Upper lobe of right lung (tissue), 1 donor: ENCODE measurements at regions not wholly inside any gene's neighbourhood (a gene's known extent, or its start where the extent isn't known, plus 50 kb on each side); places are given as distances from the start of the nearest gene placed in this dataset.

ENCODE experiments used
- ATAC-seq: fragments of 200-7000 bp; cut with Tn5 transposase; one replicate; pipeline ENCODE4 v1.9.1; 2020; ENCODE audit warnings: mild to moderate bottlenecking, moderate library complexity
- DNase-seq: peaks from one replicate; pipeline ENCODE4 v3.0.0-alpha.2; 2020
- H3K27ac ChIP-seq: fragments of 200-600 bp; one replicate; pipeline ENCODE4 v1.8.0; 2022
- H3K27me3 ChIP-seq: fragments of 200-600 bp; one replicate; pipeline ENCODE4 v1.8.0; 2022; ENCODE audit warnings: mild to moderate bottlenecking
- H3K36me3 ChIP-seq: fragments of 200-600 bp; one replicate; pipeline ENCODE4 v1.8.0; 2022
- H3K4me1 ChIP-seq: fragments of 200-600 bp; one replicate; pipeline ENCODE4 v1.8.0; 2022
- H3K4me3 ChIP-seq: fragments of 200-600 bp; one replicate; pipeline ENCODE4 v1.8.0; 2022; ENCODE audit warnings: mild to moderate bottlenecking
- H3K9me3 ChIP-seq: fragments of 200-600 bp; one replicate; pipeline ENCODE4 v1.8.0; 2022
- intact Hi-C: fragments of 100-400 bp; cut with DNase I; formaldehyde crosslinking; loops from one replicate; pipeline ENCODE4 v1.11.0; 2022
- TF ChIP-seq, protein P1 (sequence below): fragments of 200-600 bp; IDR thresholded peaks from one replicate; pipeline ENCODE4 v1.8.0; 2022; ENCODE audit warnings: antibody characterized with exemption
- donor health status: DM: no; HTN: yes; CAD: no; lungs with severe emphysema.

DNA sequence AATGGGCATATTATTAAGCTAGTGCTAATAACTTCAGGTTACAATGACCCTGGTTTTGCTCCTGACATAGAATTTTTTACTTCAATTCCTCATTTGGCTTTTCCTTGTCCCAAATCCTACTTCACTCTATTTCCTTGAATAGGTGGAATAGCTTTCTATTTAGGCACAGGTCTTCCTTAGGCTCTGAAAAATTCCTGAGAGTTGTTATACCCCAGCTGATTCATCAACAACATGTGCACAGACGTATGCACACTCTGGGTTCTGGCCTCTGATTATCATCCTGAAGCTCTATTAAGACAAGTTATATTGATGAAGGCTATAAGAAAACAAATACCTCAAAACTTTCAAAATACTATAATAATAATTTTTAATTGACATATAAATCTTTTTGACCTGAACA, 172.4 kb downstream of the NTMT2 start:
- H3K4me3 ChIP-seq, result no peak overlapping the region
- ATAC-seq, result no peak
- intact Hi-C loops, result no loop called here

DNA sequence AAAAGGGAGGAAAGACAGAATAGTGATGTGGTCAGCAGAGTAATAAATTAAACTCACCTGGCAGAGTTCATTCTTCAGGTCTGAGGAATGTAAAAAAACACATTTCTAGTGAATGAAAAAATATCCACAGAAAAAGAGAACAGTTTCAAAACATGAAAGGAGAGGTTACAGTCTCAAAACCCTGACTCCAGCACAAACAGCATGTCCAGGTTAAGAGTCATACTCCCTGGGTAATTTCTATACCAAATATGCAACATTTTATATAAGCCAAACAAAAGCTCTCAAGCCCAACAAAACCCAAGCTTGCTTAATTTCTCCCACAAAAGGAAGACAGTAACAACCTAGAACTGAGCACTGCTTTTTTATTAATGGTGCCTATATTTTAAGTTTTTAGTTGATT, 173.0 kb downstream of the NTMT2 start:
- Histone ChIP-seq H3K9me3 (no peaks in the 10 kb centered on the region), H3K4me3 (no peak overlapping the region), H3K36me3 (no peaks in the 10 kb centered on the region), H3K27me3 (no peaks in the 10 kb centered on the region), H3K4me1 (no peaks in the 10 kb centered on the region), H3K27ac (no peak overlapping the region)
- intact Hi-C loops, result no loop called here
- ATAC-seq (no peak), DNase-seq (no peak)
- TF ChIP-seq, protein P1, sequence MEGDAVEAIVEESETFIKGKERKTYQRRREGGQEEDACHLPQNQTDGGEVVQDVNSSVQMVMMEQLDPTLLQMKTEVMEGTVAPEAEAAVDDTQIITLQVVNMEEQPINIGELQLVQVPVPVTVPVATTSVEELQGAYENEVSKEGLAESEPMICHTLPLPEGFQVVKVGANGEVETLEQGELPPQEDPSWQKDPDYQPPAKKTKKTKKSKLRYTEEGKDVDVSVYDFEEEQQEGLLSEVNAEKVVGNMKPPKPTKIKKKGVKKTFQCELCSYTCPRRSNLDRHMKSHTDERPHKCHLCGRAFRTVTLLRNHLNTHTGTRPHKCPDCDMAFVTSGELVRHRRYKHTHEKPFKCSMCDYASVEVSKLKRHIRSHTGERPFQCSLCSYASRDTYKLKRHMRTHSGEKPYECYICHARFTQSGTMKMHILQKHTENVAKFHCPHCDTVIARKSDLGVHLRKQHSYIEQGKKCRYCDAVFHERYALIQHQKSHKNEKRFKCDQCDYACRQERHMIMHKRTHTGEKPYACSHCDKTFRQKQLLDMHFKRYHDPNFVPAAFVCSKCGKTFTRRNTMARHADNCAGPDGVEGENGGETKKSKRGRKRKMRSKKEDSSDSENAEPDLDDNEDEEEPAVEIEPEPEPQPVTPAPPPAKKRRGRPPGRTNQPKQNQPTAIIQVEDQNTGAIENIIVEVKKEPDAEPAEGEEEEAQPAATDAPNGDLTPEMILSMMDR, result no peak

More for the DNA sequence above, 172.4 kb downstream of the NTMT2 start:
- Histone ChIP-seq H3K4me1 (no peaks in the 10 kb centered on the region), H3K9me3 (no peaks in the 10 kb centered on the region), H3K27ac (no peak overlapping the region), H3K36me3 (no peaks in the 10 kb centered on the region), H3K27me3 (no peaks in the 10 kb centered on the region)
- no peak for DNase-seq
- TF ChIP-seq, protein P1, result no peak

DNA sequence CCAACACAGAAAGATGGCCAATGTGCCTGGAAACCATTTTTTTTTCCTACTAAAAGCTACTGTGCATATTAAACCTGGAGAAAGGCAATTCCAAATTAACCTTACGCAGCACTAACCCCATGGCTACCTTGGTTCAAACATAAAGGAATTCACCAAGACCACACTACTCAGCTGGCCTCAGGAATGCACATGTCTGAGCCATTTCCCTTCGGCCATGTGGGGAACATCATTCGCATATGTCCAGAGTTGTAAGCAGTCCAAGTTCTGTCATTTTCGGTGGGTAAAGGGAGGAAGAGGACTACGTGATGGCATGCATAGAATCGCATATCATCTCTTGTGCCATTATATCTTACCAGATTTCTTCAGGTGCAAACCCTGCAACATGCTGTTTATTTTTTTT, 175.4 kb downstream of the NTMT2 start:
- intact Hi-C loops, result no loop called here
- no peak for ATAC-seq
- Histone ChIP-seq H3K27ac (no peak overlapping the region), H3K4me3 (no peak overlapping the region), H3K9me3 (no peaks in the 10 kb centered on the region), H3K36me3 (no peaks in the 10 kb centered on the region), H3K27me3 (no peaks in the 10 kb centered on the region), H3K4me1 (no peaks in the 10 kb centered on the region)
- TF ChIP-seq, protein P1, result no peak
- no peak for DNase-seq

DNA sequence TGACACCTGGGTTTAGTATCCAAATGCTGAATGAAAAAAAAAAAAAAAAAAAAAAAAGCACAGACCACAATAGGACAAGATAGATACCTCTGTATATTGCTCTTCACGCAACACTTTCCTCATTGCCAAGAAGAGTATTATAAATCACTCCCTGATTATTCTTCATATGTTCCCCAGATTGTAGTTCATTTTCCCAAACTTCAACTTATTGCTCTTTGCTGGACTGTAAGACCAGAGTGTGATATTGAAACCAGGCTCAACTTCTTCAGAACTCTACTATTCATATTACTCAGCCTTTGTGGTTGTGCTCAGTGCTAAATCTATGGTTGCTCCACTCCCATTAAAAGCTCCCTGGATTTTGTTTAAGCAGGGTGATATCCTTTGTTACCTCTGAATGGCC, 180.4 kb downstream of the NTMT2 start:
- H3K27me3 ChIP-seq, result no peaks in the 10 kb centered on the region
- ATAC-seq (no peak), DNase-seq (no peak)
- intact Hi-C loops, result no loop called here
- no peak overlapping the region for H3K27ac ChIP-seq
- H3K36me3 ChIP-seq, result no peaks in the 10 kb centered on the region
- no peaks in the 10 kb centered on the region for H3K4me1 ChIP-seq
- no peak overlapping the region for H3K4me3 ChIP-seq
- TF ChIP-seq, protein P1, result no peak
- no peaks in the 10 kb centered on the region for H3K9me3 ChIP-seq

DNA sequence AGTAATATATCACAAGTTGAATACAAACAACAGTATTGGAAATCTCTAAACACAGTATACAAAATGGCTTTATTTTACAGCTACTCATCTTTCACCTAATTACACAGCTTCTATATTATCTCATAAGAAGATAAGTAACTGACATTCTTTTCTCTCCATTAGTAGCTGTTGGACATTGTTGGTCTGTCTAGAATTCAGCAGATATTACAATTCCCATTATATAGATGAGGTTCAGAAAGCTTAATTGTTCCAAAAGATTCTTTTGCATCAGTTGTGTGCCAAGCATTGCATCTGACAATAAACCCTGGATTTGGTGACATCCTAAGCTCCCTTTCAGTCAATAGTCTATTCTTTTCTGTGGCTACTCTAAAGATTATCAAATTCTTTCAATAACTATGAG, 187.0 kb downstream of the NTMT2 start:
- no peaks in the 10 kb centered on the region for H3K4me1 ChIP-seq
- no peak overlapping the region for H3K4me3 ChIP-seq
- H3K9me3 ChIP-seq, result no peaks in the 10 kb centered on the region
- TF ChIP-seq, protein P1, result no peak
- intact Hi-C loops, result no loop called here
- no peak overlapping the region for H3K27ac ChIP-seq
- no peaks in the 10 kb centered on the region for H3K36me3 ChIP-seq
- H3K27me3 ChIP-seq, result no peaks in the 10 kb centered on the region
- ATAC-seq (no peak), DNase-seq (no peak)

DNA sequence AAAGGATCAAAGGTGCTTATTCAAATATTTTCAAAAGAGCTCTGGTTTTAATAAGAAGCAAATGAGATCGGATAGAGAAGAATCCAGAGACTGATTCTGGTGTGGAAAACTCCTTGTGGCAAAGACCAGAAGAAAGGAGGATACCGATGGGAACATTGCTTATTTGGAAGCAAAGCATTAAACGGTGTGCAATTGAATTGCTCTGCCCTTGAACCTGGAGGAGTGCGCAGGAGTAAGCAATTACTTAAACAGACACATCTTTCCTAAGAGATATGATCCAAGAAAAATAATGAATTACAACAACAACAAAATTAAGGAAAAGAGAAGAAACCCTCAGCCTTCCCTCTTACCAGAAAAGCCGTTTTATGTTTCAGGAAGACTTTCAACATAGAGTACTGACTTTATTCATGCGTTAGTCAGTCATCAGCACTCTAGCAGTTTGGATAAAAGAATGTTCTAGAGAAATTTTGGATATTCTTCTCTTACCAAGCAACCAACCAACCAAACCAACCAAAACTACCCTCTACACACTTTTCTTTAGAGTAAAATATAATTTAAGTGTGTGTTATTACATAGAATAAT, 191.7 kb downstream of the NTMT2 start:
- H3K27me3 ChIP-seq, result no peaks in the 10 kb centered on the region
- H3K36me3 ChIP-seq, result no peaks in the 10 kb centered on the region
- no peaks in the 10 kb centered on the region for H3K9me3 ChIP-seq
- H3K4me3 ChIP-seq, result no peak overlapping the region
- intact Hi-C loops, result no loop called here
- H3K4me1 ChIP-seq, result no peaks in the 10 kb centered on the region
- no peak overlapping the region for H3K27ac ChIP-seq
- TF ChIP-seq, protein P1, result no peak
- DNase-seq (no peak), ATAC-seq (no peak)
